Body of pancreas (tissue), 4 donors: ENCODE measurements at regions not wholly inside any gene's neighbourhood (a gene's known extent, or its start where the extent isn't known, plus 50 kb on each side); places are given as distances from the start of the nearest gene placed in this dataset.

Experiments used
- POLR2A ChIP-seq, 3 donors: fragments of 450-650 bp; IDR thresholded peaks; one replicate each; pipeline ENCODE4 v1.6.1; 2016; ENCODE audit warnings: antibody characterized with exemption in 3 of 3, mild to moderate bottlenecking in 2 of 3
- TF ChIP-seq, protein P1 (sequence below), 7 experiments: fragments of 450-650 bp in 4 of 7; fragments of 200-600 bp in 3 of 7; sonication (generic) in 3 of 7; IDR thresholded peaks; one replicate each; pipeline ENCODE4 v1.5.1; 2016 to 2019; ENCODE audit warnings: antibody characterized with exemption in 7 of 7

DNA sequence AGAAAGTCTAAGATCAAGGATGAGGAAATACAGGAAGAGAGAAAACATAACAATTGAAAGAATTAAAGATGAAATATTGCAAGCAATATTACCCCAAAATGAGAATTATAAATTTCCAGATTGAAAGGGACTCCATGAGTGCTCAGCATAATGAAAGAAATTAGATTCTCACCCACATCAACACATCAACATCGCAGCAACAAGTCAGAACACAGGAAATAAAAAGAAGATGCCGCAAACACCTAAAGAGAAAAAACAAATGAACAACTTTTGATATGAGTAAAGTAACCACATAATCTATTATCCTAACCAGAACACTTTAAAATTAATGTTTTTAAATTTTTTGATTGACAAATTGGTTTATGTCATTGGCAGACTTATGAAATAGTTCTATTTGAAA is 318.3 kb upstream of the PTGER4 start:
- TF ChIP-seq POLR2A (IDR thresholded peaks at IDR 0.05), result no peak
- TF ChIP-seq, protein P1, sequence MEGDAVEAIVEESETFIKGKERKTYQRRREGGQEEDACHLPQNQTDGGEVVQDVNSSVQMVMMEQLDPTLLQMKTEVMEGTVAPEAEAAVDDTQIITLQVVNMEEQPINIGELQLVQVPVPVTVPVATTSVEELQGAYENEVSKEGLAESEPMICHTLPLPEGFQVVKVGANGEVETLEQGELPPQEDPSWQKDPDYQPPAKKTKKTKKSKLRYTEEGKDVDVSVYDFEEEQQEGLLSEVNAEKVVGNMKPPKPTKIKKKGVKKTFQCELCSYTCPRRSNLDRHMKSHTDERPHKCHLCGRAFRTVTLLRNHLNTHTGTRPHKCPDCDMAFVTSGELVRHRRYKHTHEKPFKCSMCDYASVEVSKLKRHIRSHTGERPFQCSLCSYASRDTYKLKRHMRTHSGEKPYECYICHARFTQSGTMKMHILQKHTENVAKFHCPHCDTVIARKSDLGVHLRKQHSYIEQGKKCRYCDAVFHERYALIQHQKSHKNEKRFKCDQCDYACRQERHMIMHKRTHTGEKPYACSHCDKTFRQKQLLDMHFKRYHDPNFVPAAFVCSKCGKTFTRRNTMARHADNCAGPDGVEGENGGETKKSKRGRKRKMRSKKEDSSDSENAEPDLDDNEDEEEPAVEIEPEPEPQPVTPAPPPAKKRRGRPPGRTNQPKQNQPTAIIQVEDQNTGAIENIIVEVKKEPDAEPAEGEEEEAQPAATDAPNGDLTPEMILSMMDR (IDR thresholded peaks at IDR 0.05), result no peak
